Neutrophil (primary cell): ENCODE measurements at regions not wholly inside any gene's neighbourhood (a gene's known extent, or its start where the extent isn't known, plus 50 kb on each side); places are given as distances from the start of the nearest gene placed in this dataset.

Experiments used
- H3K27ac ChIP-seq: fragments of 200-600 bp; sonication (generic); 2 replicates; pipeline ENCODE4 v1.5.1; 2016; ENCODE audit warnings: mild to moderate bottlenecking, moderate library complexity
- H3K27me3 ChIP-seq: fragments of 200-600 bp; sonication (generic); 2 replicates; pipeline ENCODE4 v1.6.0; 2016; ENCODE audit warnings: mild to moderate bottlenecking
- H3K36me3 ChIP-seq: fragments of 200-600 bp; sonication (generic); 2 replicates; pipeline ENCODE4 v1.5.1; 2017
- H3K4me1 ChIP-seq, 2 experiments: fragments of 200-600 bp in 1 of 2; sonication (generic) in 1 of 2; 1 replicate in 1 of 2; 2 replicates in 1 of 2; pipeline versions ENCODE4 v1.5.1 to v1.6.1; 2013 to 2016; ENCODE audit warnings: low read depth in 1 of 2, low read length in 1 of 2, mild to moderate bottlenecking in 1 of 2, moderate library complexity in 1 of 2; ENCODE audit not compliant: control insufficient read depth in 1 of 2, insufficient read depth in 1 of 2
- H3K4me3 ChIP-seq, 2 experiments: fragments of 200-600 bp in 1 of 2; sonication (generic) in 1 of 2; 1 replicate in 1 of 2; 2 replicates in 1 of 2; pipeline ENCODE4 v1.5.1; 2013 to 2016; ENCODE audit warnings: low read depth in 1 of 2, low read length in 1 of 2, mild to moderate bottlenecking in 1 of 2, moderate library complexity in 1 of 2
- H3K9me3 ChIP-seq: fragments of 200-600 bp; sonication (generic); 2 replicates; pipeline ENCODE4 v1.5.1; 2016
- TF ChIP-seq, protein P1 (sequence below): fragments of 200-600 bp; sonication (generic); IDR thresholded peaks from 2 replicates; pipeline ENCODE4 v1.5.1; 2016; ENCODE audit warnings: antibody characterized with exemption

DNA sequence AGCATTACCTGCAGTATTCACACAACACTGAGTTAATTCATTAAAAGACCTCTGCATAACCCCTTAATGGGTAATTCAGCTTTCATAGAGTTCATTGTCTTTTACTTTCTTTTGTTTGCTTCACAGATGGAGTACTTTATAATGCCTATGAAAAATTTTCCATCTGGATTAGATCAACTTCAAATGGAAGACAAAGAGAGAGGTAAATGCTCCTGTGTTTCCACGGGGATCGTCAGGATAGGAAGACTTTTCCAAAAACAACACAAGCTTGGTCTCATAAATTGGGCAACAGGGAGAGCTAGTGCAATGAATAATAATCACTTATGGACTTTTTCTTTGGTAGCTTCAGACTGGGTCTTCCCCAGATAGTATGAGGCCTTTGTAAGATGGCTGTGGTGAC lies 100.7 kb downstream of the ICOS start:
- TF ChIP-seq, protein P1, sequence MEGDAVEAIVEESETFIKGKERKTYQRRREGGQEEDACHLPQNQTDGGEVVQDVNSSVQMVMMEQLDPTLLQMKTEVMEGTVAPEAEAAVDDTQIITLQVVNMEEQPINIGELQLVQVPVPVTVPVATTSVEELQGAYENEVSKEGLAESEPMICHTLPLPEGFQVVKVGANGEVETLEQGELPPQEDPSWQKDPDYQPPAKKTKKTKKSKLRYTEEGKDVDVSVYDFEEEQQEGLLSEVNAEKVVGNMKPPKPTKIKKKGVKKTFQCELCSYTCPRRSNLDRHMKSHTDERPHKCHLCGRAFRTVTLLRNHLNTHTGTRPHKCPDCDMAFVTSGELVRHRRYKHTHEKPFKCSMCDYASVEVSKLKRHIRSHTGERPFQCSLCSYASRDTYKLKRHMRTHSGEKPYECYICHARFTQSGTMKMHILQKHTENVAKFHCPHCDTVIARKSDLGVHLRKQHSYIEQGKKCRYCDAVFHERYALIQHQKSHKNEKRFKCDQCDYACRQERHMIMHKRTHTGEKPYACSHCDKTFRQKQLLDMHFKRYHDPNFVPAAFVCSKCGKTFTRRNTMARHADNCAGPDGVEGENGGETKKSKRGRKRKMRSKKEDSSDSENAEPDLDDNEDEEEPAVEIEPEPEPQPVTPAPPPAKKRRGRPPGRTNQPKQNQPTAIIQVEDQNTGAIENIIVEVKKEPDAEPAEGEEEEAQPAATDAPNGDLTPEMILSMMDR: no peak
- H3K36me3 ChIP-seq: no peaks in the 10 kb centered on the region
- no peaks in the 10 kb centered on the region for H3K27me3 ChIP-seq
- no peak overlapping the region for H3K4me3 ChIP-seq
- no peaks in the 10 kb centered on the region for H3K4me1 ChIP-seq
- H3K27ac ChIP-seq: no peak overlapping the region
- H3K9me3 ChIP-seq: no peaks in the 10 kb centered on the region

DNA sequence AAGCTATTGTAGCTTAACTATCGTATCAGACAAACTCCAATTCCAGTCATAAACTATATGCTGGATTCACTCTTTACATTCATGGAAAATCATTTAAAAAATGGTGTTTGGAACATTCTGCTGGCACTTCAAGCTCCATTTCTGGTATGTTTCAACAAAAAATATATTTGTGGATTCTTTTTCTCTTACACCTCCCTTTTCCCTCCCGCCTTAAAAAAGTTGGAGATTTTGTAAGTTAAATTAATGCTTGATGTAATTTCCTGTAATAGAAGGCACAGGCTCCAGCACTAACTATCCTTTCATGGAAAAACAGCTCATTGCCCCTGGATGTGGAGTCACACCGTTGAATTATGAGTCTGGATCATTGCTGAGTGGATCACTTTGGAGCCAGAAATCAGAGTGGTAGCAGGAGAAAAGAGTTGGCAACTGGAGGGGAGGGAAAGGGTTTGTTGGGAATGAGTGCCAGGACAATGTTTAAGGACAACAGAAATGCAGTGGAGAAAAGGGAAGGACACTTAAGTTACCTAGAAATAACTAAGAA lies 102.8 kb downstream of the ICOS start:
- TF ChIP-seq, protein P1: no peak
- Histone ChIP-seq H3K4me1 (no peaks in the 10 kb centered on the region), H3K4me3 (no peak overlapping the region)

DNA sequence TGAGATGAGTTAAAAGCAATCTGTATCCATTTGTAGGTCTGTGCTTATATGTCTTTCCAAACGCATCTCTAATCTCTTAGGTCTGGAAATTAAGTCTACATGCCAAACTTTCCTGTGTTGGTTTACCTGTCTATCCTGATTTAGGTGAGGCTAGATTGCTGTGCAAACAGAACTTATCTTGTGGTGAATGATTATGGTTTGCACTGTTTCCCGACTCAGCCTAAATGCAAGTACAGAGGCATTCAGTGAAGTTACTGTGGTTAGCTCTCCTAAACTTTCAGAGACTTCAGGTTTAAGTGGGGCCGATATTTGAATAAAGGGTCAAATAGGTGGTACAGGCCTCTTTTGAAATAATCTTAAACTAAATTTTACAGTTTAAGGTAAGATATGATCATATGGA lies 103.5 kb downstream of the ICOS start:
- H3K36me3 ChIP-seq: no peaks in the 10 kb centered on the region
- no peaks in the 10 kb centered on the region for H3K9me3 ChIP-seq
- no peaks in the 10 kb centered on the region for H3K4me1 ChIP-seq
- no peak overlapping the region for H3K4me3 ChIP-seq
- TF ChIP-seq, protein P1: no peak
- H3K27ac ChIP-seq: no peak overlapping the region
- no peaks in the 10 kb centered on the region for H3K27me3 ChIP-seq

More for the DNA sequence above, 102.8 kb downstream of the ICOS start:
- H3K36me3 ChIP-seq: no peaks in the 10 kb centered on the region
- H3K9me3 ChIP-seq: no peaks in the 10 kb centered on the region
- no peaks in the 10 kb centered on the region for H3K27me3 ChIP-seq
- H3K27ac ChIP-seq: no peak overlapping the region

DNA sequence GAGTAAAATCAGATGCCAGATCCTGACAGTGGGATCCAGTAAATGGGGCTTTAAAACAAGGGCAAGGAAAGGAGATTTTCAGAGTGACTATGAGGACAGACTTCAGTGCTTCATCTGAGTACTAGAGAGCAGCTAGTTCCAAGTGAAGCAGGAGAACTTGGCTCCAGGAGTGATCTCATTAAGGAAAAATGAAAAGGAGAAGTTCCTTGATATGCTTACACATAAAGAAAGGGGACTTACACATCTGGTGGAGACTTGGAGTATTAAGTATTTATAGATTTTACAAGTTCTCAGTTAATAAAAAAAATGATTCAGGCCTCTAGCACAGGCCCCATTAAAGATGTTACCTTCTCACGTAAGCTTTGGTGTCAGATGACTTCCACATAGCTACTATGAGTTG lies 105.8 kb downstream of the ICOS start:
- H3K4me3 ChIP-seq: no peak overlapping the region

DNA sequence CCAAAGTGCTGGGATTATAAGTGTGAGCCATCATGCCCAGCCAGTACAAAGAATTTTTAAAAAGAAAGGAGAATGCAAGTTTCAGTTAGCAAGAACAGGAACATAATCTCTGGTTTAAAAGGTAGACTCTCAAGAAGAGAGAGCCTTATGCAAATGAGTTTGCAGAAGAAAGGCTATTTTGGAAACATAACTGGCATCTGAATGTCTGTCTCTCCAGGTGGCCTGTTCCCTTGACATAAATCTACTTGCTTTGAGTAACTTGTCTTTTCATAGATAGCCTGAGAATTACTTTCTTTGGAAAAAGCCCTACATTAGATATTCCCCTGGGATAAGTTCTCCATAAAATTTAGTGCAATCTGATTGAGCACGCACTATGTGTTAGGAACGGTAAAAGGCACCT lies 109.6 kb downstream of the ICOS start:
- H3K27ac ChIP-seq: no peak overlapping the region
- TF ChIP-seq, protein P1: no peak

More for the DNA sequence above, 105.8 kb downstream of the ICOS start:
- no peaks in the 10 kb centered on the region for H3K36me3 ChIP-seq
- H3K27ac ChIP-seq: no peak overlapping the region
- TF ChIP-seq, protein P1: no peak
- H3K27me3 ChIP-seq: no peaks in the 10 kb centered on the region
- H3K9me3 ChIP-seq: no peaks in the 10 kb centered on the region
- no peaks in the 10 kb centered on the region for H3K4me1 ChIP-seq

DNA sequence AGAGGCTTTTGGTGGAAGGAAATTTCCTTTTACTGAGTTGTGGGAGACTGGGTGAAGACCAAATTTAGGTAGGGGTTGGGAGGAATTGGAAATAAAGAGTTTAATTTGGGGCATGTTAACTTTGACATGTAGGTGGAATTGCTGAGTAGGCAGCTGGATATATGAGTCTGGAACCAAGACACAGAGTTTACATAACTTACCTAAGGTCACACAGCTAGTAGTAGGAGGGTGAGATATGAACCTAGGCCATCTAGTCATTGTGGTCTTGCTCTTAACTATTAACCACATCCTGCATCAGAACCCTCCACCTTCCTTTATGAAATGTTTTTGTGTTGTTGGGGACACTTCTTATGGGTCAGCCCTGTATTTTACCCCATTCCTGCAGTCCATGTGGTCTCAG lies 113.1 kb downstream of the ICOS start:
- no peak overlapping the region for H3K4me3 ChIP-seq
- TF ChIP-seq, protein P1: no peak
- no peaks in the 10 kb centered on the region for H3K9me3 ChIP-seq
- H3K4me1 ChIP-seq: no peaks in the 10 kb centered on the region
- H3K27me3 ChIP-seq: no peaks in the 10 kb centered on the region
- no peaks in the 10 kb centered on the region for H3K36me3 ChIP-seq
- no peak overlapping the region for H3K27ac ChIP-seq

More for the DNA sequence above, 109.6 kb downstream of the ICOS start:
- Histone ChIP-seq H3K4me1 (no peaks in the 10 kb centered on the region), H3K9me3 (no peaks in the 10 kb centered on the region), H3K36me3 (no peaks in the 10 kb centered on the region), H3K27me3 (no peaks in the 10 kb centered on the region), H3K4me3 (no peak overlapping the region)
